GM12878 (cell line): ENCODE measurements at regions not wholly inside any gene's neighbourhood (a gene's known extent, or its start where the extent isn't known, plus 50 kb on each side); places are given as distances from the start of the nearest gene placed in this dataset.

Experiments
- ATAC-seq: fragments of 200-7000 bp; cut with Tn5 transposase; 3 replicates; pipeline ENCODE4 v1.9.1; 2020; ENCODE audit warnings: mild to moderate bottlenecking, moderate library complexity
- BruUV-seq: library from RNA; stranded (reverse); fragments of 400-500 nt; replicated peaks from 2 replicates; lab custom pipeline; 2021; lab: Mats Ljungman, UMichigan
- CTCF ChIA-PET: fragments of 300-600 bp; sonication (Branson Sonifier 250); formaldehyde crosslinking; extraction: SDS; loops from one replicate; lab custom pipeline; 2021; ENCODE audit warnings: inconsistent platforms; lab: Yijun Ruan, JAX
- POLR2A ChIA-PET: fragments of 350-600 bp; formaldehyde crosslinking; extraction: SDS; loops from one replicate; lab custom pipeline; 2021; ENCODE audit warnings: inconsistent platforms; lab: Charles Lee
- RAD21 ChIA-PET: fragments of 300-600 bp; sonication (Branson Sonifier 250); formaldehyde crosslinking; loops from one replicate; lab custom pipeline; 2023; ENCODE audit warnings: antibody characterized with exemption; ENCODE audit not compliant: unreplicated experiment; lab: Charles Lee
- SMC1A ChIA-PET: fragments of 300-600 bp; sonication (Branson Sonifier 250); formaldehyde crosslinking; loops from one replicate; lab custom pipeline; 2023; ENCODE audit not compliant: unreplicated experiment, uncharacterized antibody; lab: Charles Lee
- DNase-seq: peaks from one replicate; pipeline ENCODE4 v3.0.0-alpha.2; 2011; ENCODE audit warnings: low read depth, low spot score
- FAIRE-seq: peaks from 3 replicates; lab custom pipeline; 2011; peaks lifted over from hg19 to GRCh38; lab: Jason Lieb, UNC
- H2AFZ ChIP-seq: 2 replicates; pipeline ENCODE4 v1.6.0; 2011; ENCODE audit warnings: low read depth, low read length, control low read depth; ENCODE audit not compliant: control insufficient read depth
- H3K27ac ChIP-seq: 2 replicates; pipeline ENCODE4 v1.5.1; 2011; ENCODE audit warnings: control low read depth; ENCODE audit not compliant: control insufficient read depth, insufficient read depth
- H3K27me3 ChIP-seq, 2 experiments: replicated peaks in 1 of 2; 2 replicates each; pipeline versions ENCODE4 v1.6.0 to v1.6.1; 2011; ENCODE audit warnings: low read length in 1 of 2; ENCODE audit not compliant: control insufficient read depth in 2 of 2, insufficient read depth in 2 of 2
- H3K36me3 ChIP-seq, 2 experiments: 2 replicates each; pipeline ENCODE4 v1.5.1; 2011; ENCODE audit warnings: low read length in 1 of 2; ENCODE audit not compliant: control insufficient read depth in 2 of 2, insufficient read depth in 2 of 2
- H3K4me1 ChIP-seq: 2 replicates; pipeline ENCODE4 v1.6.1; 2011; ENCODE audit warnings: mild to moderate bottlenecking, low read length, moderate library complexity, mixed read lengths; ENCODE audit not compliant: control insufficient read depth, insufficient read depth
- H3K4me2 ChIP-seq: 2 replicates; pipeline ENCODE4 v1.6.0; 2011; ENCODE audit warnings: control low read depth; ENCODE audit not compliant: control insufficient read depth, insufficient read depth
- H3K4me3 ChIP-seq: fragments of 200-600 bp; sonication (generic); 2 replicates; pipeline ENCODE4 v1.5.1; 2016
- H3K79me2 ChIP-seq: 2 replicates; pipeline ENCODE4 v1.6.0; 2011; ENCODE audit warnings: low read length; ENCODE audit not compliant: control insufficient read depth, insufficient read depth
- H3K9ac ChIP-seq: 2 replicates; pipeline ENCODE4 v1.8.0; 2011; ENCODE audit warnings: low read length, control low read depth, mixed read lengths; ENCODE audit not compliant: control insufficient read depth, insufficient read depth
- H3K9me3 ChIP-seq: replicated peaks from 3 replicates; pipeline ENCODE4 v1.5.1; 2011; ENCODE audit warnings: mild to moderate bottlenecking, low read length; ENCODE audit not compliant: control insufficient read depth, insufficient read depth
- H4K20me1 ChIP-seq: 2 replicates; pipeline ENCODE4 v1.6.0; 2011; ENCODE audit not compliant: control insufficient read depth, insufficient read depth
- ASH2L ChIP-seq: fragments of 300-600, 200-600 bp; sonication (generic); IDR thresholded peaks from 2 replicates; pipeline ENCODE4 v1.6.1; 2017; ENCODE audit warnings: low read depth, mild to moderate bottlenecking, borderline replicate concordance
- CREM ChIP-seq: IDR thresholded peaks from 2 replicates; pipeline ENCODE4 v1.6.1; 2014; ENCODE audit warnings: antibody characterized with exemption, low read depth
- ETV6 ChIP-seq, 2 experiments: fragments of 450-650 bp in 1 of 2; IDR thresholded peaks in 1 of 2; conservative IDR thresholded peaks in 1 of 2; 2 replicates each; pipeline ENCODE4 v1.6.1; 2014; ENCODE audit warnings: antibody characterized with exemption in 1 of 2, borderline replicate concordance in 1 of 2, low read depth in 1 of 2, mild to moderate bottlenecking in 1 of 2, moderate library complexity in 1 of 2
- EZH2 ChIP-seq: IDR thresholded peaks from 2 replicates; pipeline ENCODE4 v1.6.1; 2012; ENCODE audit warnings: low read depth, mild to moderate bottlenecking, control low read depth, inconsistent platforms, low read length, borderline replicate concordance; ENCODE audit not compliant: control insufficient read depth
- GABPA ChIP-seq: IDR thresholded peaks from 2 replicates; pipeline ENCODE4 v1.6.1; 2014; ENCODE audit warnings: antibody characterized with exemption, low read depth, mild to moderate bottlenecking, inconsistent platforms
- HCFC1 ChIP-seq: fragments of 150-350 bp; IDR thresholded peaks from 2 replicates; pipeline ENCODE4 v1.6.1; 2014; ENCODE audit warnings: low read length
- SPI1 ChIP-seq: IDR thresholded peaks from 2 replicates; pipeline ENCODE4 v1.6.1; 2011; ENCODE audit warnings: low read depth, mild to moderate bottlenecking, low read length, moderate library complexity, borderline replicate concordance; ENCODE audit not compliant: insufficient read depth
- STAT1 ChIP-seq: fragments of 450-650 bp; conservative IDR thresholded peaks from 2 replicates; pipeline ENCODE4 v1.6.1; 2014; ENCODE audit warnings: antibody characterized with exemption, mild to moderate bottlenecking
- ZNF274 ChIP-seq: IDR thresholded peaks from one replicate; pipeline ENCODE4 v1.8.0; 2011; ENCODE audit not compliant: insufficient read length, insufficient read depth
- WGBS: methylation state at CpG from one replicate; pipeline ENCODE4 v1.1.6; 2016; ENCODE audit warnings: low lambda C conversion rate; ENCODE audit not compliant: insufficient replicate concordance, insufficient coverage; ENCODE audit errors: missing lambda C conversion rate; 5-methylcytosine and 5-hydroxymethylcytosine counted together
- in situ Hi-C: fragments of 300-500 bp; cut with MboI; formaldehyde crosslinking; loops from 9 replicates; pipeline ENCODE4 v1.14.3; 2018; ENCODE audit warnings: mixed read lengths
- intact Hi-C: fragments of 100-400 bp; cut with micrococcal nuclease; formaldehyde crosslinking; loops from one replicate; pipeline ENCODE4 v1.14.2; 2022; ENCODE audit not compliant: unreplicated experiment
- TF ChIP-seq, protein P1 (sequence below): fragments of 450-650 bp; formaldehyde crosslinking; IDR thresholded peaks from 2 replicates; pipeline ENCODE4 v1.5.0; 2022; ENCODE audit warnings: mild to moderate bottlenecking, missing genetic modification characterization
- TF ChIP-seq, protein P2 (sequence below): fragments of 450-650 bp; conservative IDR thresholded peaks from 2 replicates; pipeline ENCODE4 v1.6.1; 2017; ENCODE audit warnings: mild to moderate bottlenecking, moderate library complexity
- TF ChIP-seq, protein P3 (sequence below): IDR thresholded peaks from 2 replicates; pipeline ENCODE4 v1.6.1; 2012; ENCODE audit warnings: low read depth, low read length, improper control_type of control experiment
- TF ChIP-seq, protein P4 (sequence below), 3 experiments: IDR thresholded peaks in 2 of 3; conservative IDR thresholded peaks in 1 of 3; 2 replicates each; pipeline ENCODE4 v1.5.1; 2011; ENCODE audit warnings: low read depth in 3 of 3, low read length in 3 of 3, mild to moderate bottlenecking in 3 of 3, control low read depth in 2 of 3, moderate library complexity in 2 of 3, inconsistent platforms in 1 of 3, mixed read lengths in 1 of 3; ENCODE audit not compliant: control insufficient read depth in 2 of 3, insufficient read depth in 1 of 3; ENCODE audit errors: extremely low read depth in 1 of 3

DNA sequence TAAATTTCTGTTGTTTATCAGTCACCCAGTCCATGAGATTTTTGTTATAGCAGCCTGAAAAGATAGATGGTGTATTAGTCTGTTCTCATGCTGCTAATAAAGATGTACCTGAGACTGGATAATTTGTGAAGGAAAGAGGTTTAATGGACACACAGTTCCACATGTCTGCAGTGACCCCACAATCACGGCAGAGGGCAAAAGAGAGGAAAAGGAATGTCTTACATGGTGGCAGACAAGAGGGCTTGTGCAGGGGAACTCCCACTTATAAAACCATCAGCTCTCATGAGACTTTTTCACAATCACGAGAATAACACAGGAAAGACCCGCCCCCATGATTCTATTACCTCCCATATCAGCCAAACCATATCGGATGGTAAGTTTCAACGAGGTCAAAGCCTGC, 309.2 kb downstream of the LIG4 start:
- TF ChIP-seq ETV6 (conservative IDR thresholded peaks at IDR 0.05 in 1 of 2, IDR thresholded peaks at IDR 0.05 in 1 of 2; ENCODE audit: borderline replicate concordance in 1 of 2, low read depth in 1 of 2), result no peak
- no peak for TF ChIP-seq HCFC1
- TF ChIP-seq, protein P1, sequence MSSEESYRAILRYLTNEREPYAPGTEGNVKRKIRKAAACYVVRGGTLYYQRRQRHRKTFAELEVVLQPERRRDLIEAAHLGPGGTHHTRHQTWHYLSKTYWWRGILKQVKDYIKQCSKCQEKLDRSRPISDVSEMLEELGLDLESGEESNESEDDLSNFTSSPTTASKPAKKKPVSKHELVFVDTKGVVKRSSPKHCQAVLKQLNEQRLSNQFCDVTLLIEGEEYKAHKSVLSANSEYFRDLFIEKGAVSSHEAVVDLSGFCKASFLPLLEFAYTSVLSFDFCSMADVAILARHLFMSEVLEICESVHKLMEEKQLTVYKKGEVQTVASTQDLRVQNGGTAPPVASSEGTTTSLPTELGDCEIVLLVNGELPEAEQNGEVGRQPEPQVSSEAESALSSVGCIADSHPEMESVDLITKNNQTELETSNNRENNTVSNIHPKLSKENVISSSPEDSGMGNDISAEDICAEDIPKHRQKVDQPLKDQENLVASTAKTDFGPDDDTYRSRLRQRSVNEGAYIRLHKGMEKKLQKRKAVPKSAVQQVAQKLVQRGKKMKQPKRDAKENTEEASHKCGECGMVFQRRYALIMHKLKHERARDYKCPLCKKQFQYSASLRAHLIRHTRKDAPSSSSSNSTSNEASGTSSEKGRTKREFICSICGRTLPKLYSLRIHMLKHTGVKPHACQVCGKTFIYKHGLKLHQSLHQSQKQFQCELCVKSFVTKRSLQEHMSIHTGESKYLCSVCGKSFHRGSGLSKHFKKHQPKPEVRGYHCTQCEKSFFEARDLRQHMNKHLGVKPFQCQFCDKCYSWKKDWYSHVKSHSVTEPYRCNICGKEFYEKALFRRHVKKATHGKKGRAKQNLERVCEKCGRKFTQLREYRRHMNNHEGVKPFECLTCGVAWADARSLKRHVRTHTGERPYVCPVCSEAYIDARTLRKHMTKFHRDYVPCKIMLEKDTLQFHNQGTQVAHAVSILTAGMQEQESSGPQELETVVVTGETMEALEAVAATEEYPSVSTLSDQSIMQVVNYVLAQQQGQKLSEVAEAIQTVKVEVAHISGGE (CRISPR knock-in tag), result no peak
- no peak for TF ChIP-seq SPI1
- TF ChIP-seq STAT1, result no peak
- TF ChIP-seq, protein P2, sequence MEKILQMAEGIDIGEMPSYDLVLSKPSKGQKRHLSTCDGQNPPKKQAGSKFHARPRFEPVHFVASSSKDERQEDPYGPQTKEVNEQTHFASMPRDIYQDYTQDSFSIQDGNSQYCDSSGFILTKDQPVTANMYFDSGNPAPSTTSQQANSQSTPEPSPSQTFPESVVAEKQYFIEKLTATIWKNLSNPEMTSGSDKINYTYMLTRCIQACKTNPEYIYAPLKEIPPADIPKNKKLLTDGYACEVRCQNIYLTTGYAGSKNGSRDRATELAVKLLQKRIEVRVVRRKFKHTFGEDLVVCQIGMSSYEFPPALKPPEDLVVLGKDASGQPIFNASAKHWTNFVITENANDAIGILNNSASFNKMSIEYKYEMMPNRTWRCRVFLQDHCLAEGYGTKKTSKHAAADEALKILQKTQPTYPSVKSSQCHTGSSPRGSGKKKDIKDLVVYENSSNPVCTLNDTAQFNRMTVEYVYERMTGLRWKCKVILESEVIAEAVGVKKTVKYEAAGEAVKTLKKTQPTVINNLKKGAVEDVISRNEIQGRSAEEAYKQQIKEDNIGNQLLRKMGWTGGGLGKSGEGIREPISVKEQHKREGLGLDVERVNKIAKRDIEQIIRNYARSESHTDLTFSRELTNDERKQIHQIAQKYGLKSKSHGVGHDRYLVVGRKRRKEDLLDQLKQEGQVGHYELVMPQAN, result no peak
- TF ChIP-seq ZNF274, result no peak
- TF ChIP-seq GABPA, result no peak
- no peak for TF ChIP-seq EZH2
- no peak for TF ChIP-seq CREM
- TF ChIP-seq, protein P3, sequence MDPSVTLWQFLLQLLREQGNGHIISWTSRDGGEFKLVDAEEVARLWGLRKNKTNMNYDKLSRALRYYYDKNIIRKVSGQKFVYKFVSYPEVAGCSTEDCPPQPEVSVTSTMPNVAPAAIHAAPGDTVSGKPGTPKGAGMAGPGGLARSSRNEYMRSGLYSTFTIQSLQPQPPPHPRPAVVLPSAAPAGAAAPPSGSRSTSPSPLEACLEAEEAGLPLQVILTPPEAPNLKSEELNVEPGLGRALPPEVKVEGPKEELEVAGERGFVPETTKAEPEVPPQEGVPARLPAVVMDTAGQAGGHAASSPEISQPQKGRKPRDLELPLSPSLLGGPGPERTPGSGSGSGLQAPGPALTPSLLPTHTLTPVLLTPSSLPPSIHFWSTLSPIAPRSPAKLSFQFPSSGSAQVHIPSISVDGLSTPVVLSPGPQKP, result no peak
- TF ChIP-seq, protein P4, sequence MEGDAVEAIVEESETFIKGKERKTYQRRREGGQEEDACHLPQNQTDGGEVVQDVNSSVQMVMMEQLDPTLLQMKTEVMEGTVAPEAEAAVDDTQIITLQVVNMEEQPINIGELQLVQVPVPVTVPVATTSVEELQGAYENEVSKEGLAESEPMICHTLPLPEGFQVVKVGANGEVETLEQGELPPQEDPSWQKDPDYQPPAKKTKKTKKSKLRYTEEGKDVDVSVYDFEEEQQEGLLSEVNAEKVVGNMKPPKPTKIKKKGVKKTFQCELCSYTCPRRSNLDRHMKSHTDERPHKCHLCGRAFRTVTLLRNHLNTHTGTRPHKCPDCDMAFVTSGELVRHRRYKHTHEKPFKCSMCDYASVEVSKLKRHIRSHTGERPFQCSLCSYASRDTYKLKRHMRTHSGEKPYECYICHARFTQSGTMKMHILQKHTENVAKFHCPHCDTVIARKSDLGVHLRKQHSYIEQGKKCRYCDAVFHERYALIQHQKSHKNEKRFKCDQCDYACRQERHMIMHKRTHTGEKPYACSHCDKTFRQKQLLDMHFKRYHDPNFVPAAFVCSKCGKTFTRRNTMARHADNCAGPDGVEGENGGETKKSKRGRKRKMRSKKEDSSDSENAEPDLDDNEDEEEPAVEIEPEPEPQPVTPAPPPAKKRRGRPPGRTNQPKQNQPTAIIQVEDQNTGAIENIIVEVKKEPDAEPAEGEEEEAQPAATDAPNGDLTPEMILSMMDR (IDR thresholded peaks at IDR 0.05 in 2 of 3, conservative IDR thresholded peaks at IDR 0.05 in 1 of 3; ENCODE audit: control insufficient read depth in 2 of 3, extremely low read depth in 1 of 3, insufficient read depth in 1 of 3, low read depth in 3 of 3, low read length in 3 of 3), result no peak
- TF ChIP-seq ASH2L, result no peak
- FAIRE-seq, result no peak
- ChIA-PET POLR2A (no interaction called here), SMC1A (no interaction called here), RAD21 (no interaction called here), CTCF (no interaction called here)
- no peaks in the 10 kb centered on the region for H3K79me2 ChIP-seq
- H3K9me3 ChIP-seq, result no peaks in the 10 kb centered on the region
- H3K4me3 ChIP-seq, result no peak overlapping the region
- no peaks in the 10 kb centered on the region for H3K4me1 ChIP-seq
- H2AFZ ChIP-seq, result no peak overlapping the region
- in situ Hi-C loops, result no loop called here
- H4K20me1 ChIP-seq, result no peaks in the 10 kb centered on the region
- no peaks in the 10 kb centered on the region for H3K27me3 ChIP-seq
- intact Hi-C loops, result no loop called here
- no peak overlapping the region for H3K27ac ChIP-seq
- WGBS, result 18% methylated on average over 5 of the region's 5 CpGs
- no peak for DNase-seq
- H3K4me2 ChIP-seq, result no peak overlapping the region
- no peaks in the 10 kb centered on the region for H3K36me3 ChIP-seq
- H3K9ac ChIP-seq, result no peak overlapping the region
- ATAC-seq, result no peak
- BruUV-seq, result no TSS peak
